HG03045 (cell line): ENCODE measurements at regions not wholly inside any gene's neighbourhood (a gene's known extent, or its start where the extent isn't known, plus 50 kb on each side); places are given as distances from the start of the nearest gene placed in this dataset.

Source experiments
- ATAC-seq: cut with Tn5 transposase; IDR thresholded peaks from one replicate; pipeline ENCODE4 v1.9.1; 2021; ENCODE audit warnings: mild to moderate bottlenecking, moderate library complexity; ENCODE audit not compliant: unreplicated experiment

DNA sequence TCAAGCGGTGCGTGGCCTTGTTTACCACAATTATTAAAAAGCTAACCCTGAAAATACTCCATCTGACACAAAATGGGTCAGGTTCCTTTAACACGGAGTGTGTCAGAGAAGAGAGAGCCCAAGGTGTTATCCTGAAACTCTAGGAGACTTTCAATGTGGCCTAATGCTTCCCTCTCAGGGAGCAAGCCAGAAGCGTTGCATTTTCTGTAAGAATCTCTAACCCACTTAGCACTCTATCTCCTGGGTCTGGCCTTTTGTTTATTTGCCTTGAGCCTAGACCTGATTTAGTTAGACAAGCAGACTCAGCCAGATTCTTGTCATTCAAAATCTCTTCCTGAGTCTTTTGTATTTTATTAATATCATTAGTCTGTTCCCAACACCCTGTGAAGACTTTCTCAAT is 184.0 kb upstream of the SYT1 start:
- ATAC-seq: no peak

DNA sequence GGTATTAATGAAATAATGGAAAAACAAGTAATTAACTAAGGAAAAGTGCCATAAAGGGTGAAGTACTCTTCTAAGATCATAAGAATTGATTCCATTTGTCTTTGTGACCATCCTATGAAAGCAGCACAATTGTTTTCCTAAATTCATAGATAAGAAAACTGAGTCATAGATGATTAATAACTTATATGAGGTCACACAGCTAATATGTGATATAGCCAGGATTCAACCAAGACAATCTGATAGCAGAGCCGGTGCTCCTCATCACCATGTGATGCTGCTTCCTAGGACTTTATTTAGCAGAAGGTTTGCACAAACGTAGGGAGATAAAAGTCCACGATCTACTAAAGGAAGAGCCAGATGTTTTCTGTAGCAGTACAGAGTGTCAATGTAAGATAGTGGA is 181.5 kb upstream of the SYT1 start:
- no peak for ATAC-seq

DNA sequence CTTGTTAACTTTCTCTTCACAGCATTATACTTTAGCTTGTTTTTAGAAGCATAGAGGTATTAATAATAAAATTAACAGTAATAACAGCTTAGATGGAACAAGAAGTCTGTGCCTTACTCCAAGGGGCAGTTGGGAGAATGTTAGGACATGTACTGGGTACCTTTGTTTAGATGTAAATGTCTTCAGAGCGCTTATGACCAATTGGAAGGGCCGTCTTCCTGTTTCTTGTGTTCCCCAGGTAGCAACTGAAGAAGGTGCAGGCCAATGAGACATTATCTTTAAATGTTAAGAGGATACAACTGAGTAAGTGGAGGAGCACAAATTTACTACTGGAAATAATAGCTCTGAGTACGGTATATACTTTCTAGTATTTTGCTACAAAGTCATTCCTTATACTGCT is 180.9 kb upstream of the SYT1 start:
- ATAC-seq: no peak

DNA sequence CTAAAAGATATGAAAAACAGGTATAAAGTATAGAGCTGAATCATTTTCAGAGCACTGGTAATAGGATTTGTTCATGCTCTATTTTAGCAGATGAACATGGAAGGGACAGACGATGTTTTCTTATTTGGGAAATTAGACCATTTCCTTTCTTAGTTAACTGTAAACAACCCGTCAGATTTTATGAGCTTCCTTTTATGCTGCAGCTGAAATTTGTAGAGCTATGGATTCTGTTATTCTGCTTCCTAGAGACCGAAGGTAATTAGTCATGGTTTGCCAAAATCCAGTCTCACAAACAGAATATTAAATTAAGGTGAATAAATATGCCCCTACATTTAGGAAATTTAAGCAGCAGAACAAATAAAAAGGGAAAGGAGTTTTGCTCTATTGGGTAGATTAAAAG is 180.2 kb upstream of the SYT1 start:
- ATAC-seq: no peak

DNA sequence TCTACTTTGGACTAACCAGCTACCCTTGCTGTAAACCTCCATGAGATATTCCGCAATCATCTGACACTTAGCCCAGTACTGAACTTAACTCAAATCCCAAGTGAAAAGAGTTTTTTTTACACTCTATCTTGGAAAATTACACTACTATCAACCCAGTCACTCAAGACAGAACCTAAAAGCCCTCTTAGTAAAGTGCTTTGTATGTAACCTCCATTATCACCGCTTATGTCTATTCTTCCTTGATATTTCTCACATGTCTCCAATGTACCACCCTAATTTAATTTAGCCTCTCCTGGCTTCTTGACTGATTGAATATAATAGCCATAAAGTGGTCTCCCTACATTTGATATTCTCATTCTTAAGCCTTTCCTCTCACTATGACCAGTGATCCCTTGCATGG is 168.8 kb upstream of the SYT1 start:
- no peak for ATAC-seq

DNA sequence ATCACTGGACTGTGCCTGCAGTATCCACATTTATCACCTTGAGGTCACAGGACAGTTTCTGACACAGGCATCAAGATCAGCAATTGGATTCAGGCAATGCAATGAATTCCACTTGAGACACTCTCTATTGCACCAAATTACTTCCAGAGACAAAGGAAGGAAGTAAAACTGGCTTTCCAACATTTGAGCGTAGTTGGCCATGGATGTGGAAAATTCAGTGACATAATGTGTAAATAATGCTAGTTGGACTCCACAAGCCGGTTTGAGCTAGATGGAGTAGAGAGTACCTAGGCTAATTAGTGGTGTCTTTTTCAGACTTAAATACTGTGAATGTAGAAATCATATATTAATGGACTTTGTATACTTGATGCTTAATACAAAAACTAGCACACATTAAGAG is 168.3 kb upstream of the SYT1 start:
- no peak for ATAC-seq

DNA sequence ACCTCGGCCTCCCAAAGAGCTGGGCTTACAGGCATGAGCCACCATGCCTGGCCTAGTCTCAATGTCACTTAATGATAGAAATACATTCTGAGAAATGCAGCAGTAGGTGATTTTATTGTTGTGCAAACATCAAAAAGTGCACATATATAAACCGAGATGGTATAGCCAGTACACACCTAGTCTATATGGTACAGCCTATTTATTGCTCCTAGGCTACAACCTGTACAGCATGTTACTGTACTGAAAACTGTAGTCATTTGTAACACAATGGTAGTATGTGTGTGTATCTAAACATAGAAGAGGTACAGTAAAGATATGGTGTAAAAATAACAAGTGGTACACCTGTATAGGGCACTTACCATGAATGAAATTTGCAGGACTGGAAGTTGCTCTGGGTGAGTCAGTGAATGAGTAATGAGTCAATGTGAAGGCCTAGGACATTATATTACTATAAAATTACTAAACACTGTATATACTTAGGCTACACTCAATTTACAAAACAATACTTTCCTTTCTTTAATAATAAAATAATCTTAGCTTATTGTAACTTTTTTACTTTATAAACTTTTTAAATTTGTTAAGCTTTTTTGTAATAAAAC is 166.7 kb upstream of the SYT1 start:
- no peak for ATAC-seq

DNA sequence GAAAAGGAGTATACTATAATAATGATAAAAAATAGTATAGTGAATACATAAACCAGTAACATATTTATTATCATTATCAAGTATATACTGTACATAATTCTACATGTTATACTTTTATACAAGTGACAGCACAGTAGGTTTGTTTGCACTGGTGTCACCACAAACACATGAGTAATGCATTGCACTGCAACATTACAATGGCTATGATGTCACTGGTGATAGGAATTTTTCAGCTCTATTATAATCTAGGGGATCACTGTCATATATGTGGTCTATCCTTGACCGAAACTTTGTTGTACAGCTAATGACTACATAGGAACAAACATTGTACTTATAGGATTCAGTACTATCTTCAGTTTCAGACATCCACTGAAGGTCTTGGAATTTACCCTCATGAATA is 165.8 kb upstream of the SYT1 start:
- no peak for ATAC-seq

DNA sequence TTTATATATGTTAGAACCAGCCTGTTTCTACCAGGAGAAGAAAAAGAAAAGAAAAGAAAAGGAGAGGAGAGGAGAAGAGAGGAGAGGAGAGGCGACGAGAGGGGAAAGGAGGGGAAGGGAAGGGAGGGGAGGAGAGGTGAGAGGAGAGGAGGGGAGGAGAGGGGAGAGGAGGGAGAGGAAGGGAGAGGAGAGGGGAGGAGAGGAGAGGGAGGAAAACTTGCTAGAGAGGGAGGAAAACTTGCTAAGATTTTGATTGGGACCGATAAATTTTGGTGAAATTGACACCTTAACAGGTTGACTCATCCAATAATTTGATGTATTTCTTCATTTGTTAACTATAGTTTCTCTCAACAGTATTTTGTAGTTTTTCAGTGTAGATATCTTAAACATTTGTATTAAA is 164.0 kb upstream of the SYT1 start:
- no peak for ATAC-seq

DNA sequence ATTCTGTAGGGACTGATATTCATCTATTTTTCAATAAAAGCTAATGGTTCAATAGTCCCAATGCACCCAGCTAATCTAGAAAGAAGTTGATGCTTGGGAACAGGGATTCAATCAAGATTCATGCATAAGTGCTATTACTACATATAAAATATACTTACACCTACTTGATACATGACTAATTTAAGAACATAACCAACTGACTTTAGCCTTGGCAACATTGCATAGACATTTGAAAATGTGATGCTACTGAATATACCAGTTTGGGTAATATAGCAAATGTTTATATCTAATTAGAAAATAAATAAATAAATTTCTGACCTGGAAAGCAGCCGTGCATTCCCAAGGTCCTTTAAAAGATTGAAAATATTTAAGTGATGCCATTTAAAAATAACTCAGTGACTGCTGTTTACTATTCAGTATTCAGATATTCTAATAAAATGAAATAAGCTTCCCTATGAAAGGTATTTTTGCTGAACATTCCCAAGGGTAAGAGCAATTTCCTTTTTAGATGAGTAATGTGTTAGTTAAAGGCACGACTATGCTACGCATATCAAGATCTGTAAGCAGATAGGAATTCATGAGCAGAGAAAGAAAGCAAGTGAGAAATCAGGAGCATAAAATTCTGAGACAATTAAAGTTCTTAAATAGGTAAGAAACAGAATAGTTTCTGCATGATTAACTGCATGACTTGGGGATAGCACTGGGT is 160.6 kb upstream of the SYT1 start:
- ATAC-seq: no peak

DNA sequence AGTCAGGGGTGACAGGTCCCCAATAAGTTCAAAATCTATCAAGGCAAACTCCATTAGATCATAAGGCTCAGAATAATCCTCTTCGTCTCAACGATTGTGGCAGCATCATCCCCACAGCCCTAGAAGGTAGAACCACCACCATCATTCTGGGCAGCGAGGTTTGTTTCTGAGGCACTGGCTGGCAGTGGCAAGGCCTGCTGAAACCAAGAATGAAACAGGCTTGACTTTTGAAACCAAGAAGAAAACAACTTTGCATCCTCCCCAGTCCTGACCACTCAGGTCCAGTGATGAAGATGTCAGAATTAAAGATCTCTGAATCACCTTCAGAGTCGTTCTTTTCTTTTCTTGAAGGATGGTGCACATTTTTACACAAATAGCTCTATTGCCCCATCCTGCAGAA is 152.6 kb upstream of the SYT1 start:
- ATAC-seq: no peak

DNA sequence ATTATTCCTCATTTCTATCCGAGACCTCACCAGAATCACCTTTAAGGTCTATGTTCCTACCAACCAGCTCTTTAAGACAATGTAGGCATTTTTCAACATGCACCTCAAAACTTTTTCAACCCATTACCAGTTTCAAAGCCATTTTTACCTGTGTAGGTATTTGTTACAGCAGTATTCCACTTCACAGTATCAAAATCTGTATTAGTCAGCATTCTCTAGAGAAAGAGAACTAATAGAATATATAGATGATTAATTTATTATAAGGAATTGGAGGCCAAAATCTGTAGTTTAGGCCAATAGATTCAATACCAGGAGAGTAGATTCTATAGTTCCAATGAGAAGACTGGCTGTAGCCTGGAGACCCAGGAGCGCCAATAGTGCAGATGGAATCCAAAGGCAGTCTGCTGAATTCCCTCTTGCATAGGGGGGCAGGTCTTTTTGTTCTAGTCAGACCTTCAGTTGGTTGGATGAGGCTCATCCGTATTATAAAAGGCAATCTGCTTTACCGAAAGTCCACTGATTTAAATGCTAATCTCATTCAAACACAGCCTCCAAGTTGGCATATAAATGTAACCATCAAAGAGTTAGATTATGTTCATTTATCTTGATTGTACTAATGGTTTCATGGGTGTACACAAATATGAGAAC is 151.6 kb upstream of the SYT1 start:
- ATAC-seq: no peak

DNA sequence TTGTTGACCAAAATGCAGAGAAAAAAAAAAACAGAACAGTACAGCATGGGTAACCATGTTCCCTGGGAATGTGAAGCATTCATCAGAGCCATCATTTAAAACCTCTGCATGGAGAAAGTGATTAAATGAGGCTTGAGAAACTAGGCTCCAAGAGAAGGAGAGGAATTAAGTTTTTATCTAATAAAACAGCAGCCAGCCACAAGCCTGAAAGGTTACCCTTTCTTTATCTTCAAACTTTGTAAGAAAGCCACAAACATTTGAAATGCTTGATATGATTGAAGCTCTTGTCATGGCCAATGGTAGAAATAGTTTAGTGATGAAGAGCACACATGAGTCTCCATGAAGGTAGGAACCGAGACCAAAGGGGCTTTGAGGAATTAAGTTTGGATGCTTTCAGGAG is 144.9 kb upstream of the SYT1 start:
- ATAC-seq: no peak

DNA sequence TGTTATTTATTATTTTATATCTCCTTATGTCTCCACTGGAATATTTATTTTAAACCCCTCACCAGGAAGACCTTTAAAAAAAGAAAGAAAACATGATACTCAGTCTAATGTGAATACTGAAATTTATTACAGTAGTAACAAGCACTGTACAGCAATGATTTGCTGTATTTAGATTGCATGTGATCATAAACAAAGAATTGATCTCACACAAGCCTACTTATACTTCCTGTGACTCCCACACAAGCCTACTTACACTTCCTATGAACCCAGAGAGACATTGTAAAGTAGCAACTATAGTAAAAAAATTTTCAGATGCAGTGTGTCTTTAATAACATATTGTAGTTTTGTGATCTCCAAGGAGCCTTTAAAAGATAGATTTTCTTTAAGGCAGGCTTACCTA is 142.7 kb upstream of the SYT1 start:
- no peak for ATAC-seq

DNA sequence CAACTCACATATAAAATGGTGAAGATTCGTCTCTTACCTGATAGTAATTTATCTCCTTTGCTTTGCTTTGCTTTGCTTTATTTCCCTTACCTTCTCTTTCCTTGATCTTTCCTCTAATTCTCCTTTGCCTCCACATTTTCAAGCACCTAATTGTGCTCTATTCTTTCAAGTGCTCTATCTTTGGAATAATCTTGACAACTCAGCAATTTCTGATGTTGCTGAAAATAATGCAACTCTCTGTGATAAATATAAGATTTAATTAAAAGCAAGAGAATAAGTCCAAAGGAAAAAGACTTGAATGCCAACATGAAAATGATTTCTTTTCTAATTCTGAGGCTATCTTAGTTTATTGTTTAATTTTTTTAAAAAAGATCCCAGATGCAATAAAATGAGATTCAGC is 139.5 kb upstream of the SYT1 start:
- ATAC-seq: no peak

DNA sequence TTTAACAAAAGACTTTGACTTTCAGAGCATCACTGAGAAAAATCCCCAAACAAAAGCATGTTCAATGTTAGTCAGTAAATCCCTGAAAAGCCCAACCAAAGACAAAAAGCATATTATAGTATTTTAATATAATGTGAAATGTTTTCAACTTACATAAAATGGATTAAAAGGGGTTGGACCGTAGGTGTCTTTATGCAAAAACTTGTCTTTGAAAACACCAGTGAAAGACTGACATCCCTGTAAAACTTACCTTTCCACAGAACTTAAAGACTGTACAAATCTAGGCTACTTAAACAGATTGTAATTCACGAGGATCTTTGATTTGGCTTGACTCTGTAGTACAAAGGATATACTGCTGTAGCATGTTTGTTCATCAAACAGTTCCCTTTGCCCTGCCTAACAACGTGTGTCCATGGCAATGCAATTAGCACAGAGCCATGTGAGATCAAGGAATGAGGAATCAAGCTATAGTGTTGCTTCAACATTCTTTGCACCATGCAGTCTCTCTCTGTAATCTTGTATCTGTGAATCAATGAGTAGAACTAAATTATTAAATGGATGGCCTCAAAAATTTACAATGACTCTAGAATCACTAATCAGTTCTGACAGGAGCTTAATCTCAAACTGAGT is 138.5 kb upstream of the SYT1 start:
- ATAC-seq: no peak

DNA sequence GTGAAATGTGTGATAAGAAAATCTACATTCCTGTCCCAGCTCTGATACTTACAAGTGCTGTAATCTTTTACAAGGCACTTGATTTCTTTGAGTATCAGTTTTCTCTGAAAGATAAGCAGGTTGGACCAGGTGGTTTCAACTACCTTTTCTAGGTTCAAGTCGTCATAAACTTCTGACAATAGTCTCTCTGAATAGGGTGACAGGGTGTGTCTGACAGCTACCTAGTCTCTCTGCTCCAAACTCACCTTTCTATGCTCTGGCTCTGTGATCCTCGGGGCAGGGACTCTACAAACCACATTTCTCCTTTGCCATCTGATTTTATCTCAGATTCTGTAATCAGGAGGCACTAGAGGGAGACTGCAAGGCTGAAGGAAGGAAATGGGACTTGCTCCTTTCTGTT is 137.7 kb upstream of the SYT1 start:
- no peak for ATAC-seq

DNA sequence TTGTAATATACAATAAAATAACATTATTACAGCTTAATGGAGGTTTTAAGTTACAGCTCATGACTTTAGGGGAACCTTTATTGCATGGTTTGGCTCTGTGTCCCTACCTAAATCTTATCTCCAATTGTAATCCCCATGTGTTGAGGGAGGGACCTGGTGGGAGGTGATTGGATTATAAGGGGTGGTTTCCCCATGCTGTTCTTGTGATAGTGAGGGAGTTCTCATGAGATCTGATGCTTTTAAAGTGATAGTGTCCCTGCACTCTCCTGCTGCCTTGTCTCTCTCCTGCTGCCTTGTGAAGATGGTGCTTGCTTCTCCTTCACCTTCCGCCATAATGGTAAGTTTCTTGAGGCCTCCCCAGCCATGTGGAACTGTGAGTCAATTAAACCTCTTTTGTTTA is 132.1 kb upstream of the SYT1 start:
- no peak for ATAC-seq

DNA sequence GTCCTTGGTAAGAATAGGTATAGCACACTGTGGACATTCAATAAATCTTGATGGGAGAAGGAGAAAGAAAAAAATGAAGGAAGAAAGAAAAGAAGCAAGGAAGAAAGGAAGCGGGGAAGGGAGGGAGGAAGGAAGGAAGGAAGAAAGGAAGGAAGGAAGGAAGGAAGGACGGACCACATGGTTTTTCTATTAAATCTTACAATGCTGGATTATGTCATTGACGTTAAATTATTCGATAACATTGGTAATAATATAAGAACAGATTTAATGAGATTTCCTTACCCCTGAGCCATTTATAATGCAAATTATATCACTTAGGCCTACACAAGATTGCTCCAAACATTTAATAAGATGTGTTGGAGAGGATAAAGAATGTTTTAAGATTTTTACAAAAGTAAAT is 124.9 kb upstream of the SYT1 start:
- ATAC-seq: no peak

DNA sequence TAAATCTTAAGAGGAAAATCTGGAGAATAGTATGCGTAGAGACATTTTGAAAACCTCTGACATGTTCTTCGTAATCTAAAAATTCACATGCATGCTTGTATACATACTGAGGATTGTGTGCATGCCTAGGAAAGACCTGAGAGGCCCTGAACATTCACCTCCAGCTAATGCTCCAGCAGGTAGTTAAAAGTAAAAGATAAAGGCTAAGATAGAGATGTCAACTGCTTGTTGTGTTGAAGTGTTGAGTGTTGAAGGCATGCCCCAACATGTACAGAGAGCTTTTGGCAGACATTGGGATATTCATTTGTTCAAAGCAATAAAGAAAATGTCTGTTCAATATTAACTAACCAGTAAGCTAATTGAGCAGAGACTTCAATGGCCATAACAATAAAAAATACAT is 118.6 kb upstream of the SYT1 start:
- no peak for ATAC-seq

DNA sequence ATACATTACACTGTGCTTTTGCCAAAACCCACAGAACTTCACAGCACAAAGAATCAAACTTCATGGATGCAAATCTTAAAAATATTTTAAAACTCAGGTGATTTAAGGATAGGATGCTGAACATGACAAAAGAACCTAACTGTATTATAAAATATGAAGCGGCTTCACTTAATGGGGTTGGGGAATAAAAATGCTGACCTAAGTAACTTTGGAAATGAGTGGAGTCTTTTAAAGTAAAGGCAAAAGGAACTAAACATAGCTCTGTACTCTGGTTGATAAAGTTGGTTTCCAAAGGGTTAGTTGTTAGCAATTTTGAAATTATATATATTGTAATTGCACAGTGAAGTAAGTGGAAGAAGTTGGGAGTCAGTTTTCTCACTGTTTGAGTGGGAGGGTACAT is 111.5 kb upstream of the SYT1 start:
- ATAC-seq: no peak

DNA sequence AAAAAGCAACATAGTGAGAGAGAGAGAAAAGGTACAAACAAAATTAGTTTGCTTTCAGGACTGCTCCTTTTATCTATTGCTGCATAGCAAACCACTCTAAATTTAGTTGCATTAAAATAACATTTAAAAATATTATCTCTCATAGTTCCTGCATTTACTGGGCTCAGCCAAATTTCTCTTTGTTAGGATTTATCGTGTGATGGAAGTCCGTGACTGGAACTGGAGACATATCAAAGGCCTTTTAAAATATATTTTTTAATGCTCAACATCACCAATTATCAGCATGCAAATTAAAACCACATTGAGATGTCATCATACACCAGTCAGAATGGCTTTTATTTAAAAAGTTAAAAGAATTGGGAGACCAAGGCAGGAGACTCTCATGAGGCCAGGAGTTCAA is 107.6 kb upstream of the SYT1 start:
- no peak for ATAC-seq
